ENCODE measurements at regions not wholly inside any gene's neighbourhood (a gene's known extent, or its start where the extent isn't known, plus 50 kb on each side); places are given as distances from the start of the nearest gene placed in this dataset.

DNA sequence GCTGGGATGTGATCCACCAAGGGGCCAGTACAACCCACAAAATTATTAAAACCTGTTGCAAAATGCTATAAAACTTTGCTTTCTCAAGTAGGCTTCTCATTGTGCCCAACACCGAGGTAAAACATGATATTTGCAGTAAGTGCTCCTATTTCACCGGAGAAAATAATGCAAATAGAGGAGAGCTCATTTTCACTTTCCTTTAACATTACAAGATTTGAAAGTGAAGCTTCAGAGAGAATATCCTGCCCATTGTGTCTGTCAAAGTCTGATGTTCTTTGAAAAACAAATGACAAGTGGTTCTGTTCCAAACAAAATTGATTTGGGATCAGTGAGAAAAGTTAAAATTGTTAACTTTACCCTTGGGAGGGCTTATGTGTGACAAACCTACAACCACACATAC is 287.1 kb downstream of the KCNN2 start:
- DNase-seq, result no peak
- no peak overlapping the region for H3K9ac ChIP-seq (ENCODE audit: low read length)
- no peaks in the 10 kb centered on the region for H3K9me3 ChIP-seq (replicated peaks; ENCODE audit: insufficient read depth, low read length)
- no peak overlapping the region for H3K4me3 ChIP-seq (ENCODE audit: low read length)
- no peak overlapping the region for H2AFZ ChIP-seq (ENCODE audit: low read length)
- no peak overlapping the region for H3K27ac ChIP-seq (ENCODE audit: low read length)
- H3K4me1 ChIP-seq (ENCODE audit: low read length), result no peaks in the 10 kb centered on the region
- no peaks in the 10 kb centered on the region for H3K27me3 ChIP-seq (replicated peaks; ENCODE audit: insufficient read depth, low read length)
- H3K9me2 ChIP-seq (replicated peaks; ENCODE audit: insufficient read depth, low read length), result no peaks in the 10 kb centered on the region
- no peaks in the 10 kb centered on the region for H3K79me2 ChIP-seq (ENCODE audit: low read length)
- H3K36me3 ChIP-seq (replicated peaks; ENCODE audit: insufficient read depth, low read length), result no peaks in the 10 kb centered on the region; the same call in 1 of the 2 replicates
- no peaks in the 10 kb centered on the region for H4K20me1 ChIP-seq (ENCODE audit: insufficient read depth, low read length)
- TF ChIP-seq EZH2phosphoT487 (IDR thresholded peaks at IDR 0.05; ENCODE audit: low read length), result no peak
- TF ChIP-seq, protein P1, sequence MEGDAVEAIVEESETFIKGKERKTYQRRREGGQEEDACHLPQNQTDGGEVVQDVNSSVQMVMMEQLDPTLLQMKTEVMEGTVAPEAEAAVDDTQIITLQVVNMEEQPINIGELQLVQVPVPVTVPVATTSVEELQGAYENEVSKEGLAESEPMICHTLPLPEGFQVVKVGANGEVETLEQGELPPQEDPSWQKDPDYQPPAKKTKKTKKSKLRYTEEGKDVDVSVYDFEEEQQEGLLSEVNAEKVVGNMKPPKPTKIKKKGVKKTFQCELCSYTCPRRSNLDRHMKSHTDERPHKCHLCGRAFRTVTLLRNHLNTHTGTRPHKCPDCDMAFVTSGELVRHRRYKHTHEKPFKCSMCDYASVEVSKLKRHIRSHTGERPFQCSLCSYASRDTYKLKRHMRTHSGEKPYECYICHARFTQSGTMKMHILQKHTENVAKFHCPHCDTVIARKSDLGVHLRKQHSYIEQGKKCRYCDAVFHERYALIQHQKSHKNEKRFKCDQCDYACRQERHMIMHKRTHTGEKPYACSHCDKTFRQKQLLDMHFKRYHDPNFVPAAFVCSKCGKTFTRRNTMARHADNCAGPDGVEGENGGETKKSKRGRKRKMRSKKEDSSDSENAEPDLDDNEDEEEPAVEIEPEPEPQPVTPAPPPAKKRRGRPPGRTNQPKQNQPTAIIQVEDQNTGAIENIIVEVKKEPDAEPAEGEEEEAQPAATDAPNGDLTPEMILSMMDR (IDR thresholded peaks at IDR 0.05; ENCODE audit: low read length), result no peak
- TF ChIP-seq EZH2 (optimal IDR thresholded peaks at IDR 0.05; ENCODE audit: low read depth, low read length), result no peak
- no peak overlapping the region for H3K4me2 ChIP-seq (ENCODE audit: low read depth, low read length)
- H3F3A ChIP-seq (ENCODE audit: insufficient read depth, low read length), result no peaks in the 10 kb centered on the region

DNA sequence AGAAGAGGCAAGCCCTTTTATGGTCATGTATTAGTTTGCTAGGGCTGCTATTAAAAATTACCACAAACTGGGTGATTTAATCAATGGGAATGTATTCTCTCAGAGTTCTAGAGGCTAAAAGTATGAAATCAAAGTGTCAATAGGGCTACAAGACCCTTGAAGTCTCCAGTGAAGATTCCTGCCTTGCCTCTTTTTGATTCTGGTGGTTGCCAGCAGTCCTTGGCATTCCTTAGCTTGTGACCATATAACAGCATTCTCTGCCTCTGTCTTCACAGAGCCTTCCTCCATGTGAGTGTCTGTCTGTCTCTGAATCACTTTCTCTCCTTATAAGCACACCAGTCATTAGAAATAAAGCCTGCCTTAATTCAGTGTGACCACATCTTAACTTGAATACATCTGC is 282.7 kb downstream of the KCNN2 start:
- TF ChIP-seq EZH2phosphoT487 (IDR thresholded peaks at IDR 0.05; ENCODE audit: low read length), result no peak
- no peak for TF ChIP-seq EZH2 (optimal IDR thresholded peaks at IDR 0.05; ENCODE audit: low read depth, low read length)
- TF ChIP-seq, protein P1 (IDR thresholded peaks at IDR 0.05; ENCODE audit: low read length), result no peak
- Histone ChIP-seq H3K9ac (ENCODE audit: low read length) (no peak overlapping the region), H3K4me3 (ENCODE audit: low read length) (no peak overlapping the region), H3K79me2 (ENCODE audit: low read length) (no peaks in the 10 kb centered on the region), H3K9me3 (replicated peaks; ENCODE audit: insufficient read depth, low read length) (no peaks in the 10 kb centered on the region), H3K9me2 (replicated peaks; ENCODE audit: insufficient read depth, low read length) (no peaks in the 10 kb centered on the region), H3K36me3 (replicated peaks; ENCODE audit: insufficient read depth, low read length) (no peaks in the 10 kb centered on the region), H3K4me1 (ENCODE audit: low read length) (no peaks in the 10 kb centered on the region), H2AFZ (ENCODE audit: low read length) (no peak overlapping the region), H3F3A (ENCODE audit: insufficient read depth, low read length) (no peaks in the 10 kb centered on the region), H4K20me1 (ENCODE audit: insufficient read depth, low read length) (no peaks in the 10 kb centered on the region), H3K4me2 (ENCODE audit: low read depth, low read length) (no peak overlapping the region), H3K27me3 (replicated peaks; ENCODE audit: insufficient read depth, low read length) (no peaks in the 10 kb centered on the region), H3K27ac (ENCODE audit: low read length) (no peak overlapping the region)
- no peak for DNase-seq

DNA sequence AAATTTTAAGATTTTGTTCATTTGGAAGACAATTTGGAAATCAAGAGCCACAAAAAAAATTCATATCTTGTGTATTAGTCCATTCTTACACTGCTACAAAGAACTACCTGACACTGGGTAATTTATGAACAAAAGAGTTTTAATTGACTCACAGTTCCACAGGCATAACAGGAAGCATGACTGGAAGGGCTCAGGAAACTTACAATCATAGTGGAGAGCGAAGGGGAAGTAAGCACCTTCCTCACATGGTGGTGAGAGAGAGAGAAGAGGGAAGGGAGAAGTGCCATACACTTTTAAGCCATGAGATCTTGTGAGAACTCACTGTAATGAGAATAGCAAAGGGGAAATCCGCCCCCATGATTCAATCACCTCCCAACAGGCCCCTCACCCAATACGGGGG is 274.4 kb downstream of the KCNN2 start:
- no peaks in the 10 kb centered on the region for H3K79me2 ChIP-seq (ENCODE audit: low read length)
- H3K9me2 ChIP-seq (replicated peaks; ENCODE audit: insufficient read depth, low read length), result no peaks in the 10 kb centered on the region
- no peaks in the 10 kb centered on the region for H3K9me3 ChIP-seq (replicated peaks; ENCODE audit: insufficient read depth, low read length)
- no peak for TF ChIP-seq EZH2phosphoT487 (IDR thresholded peaks at IDR 0.05; ENCODE audit: low read length)
- no peak for TF ChIP-seq EZH2 (optimal IDR thresholded peaks at IDR 0.05; ENCODE audit: low read depth, low read length)
- TF ChIP-seq, protein P1 (IDR thresholded peaks at IDR 0.05; ENCODE audit: low read length), result no peak
- DNase-seq, result no peak
- no peak overlapping the region for H3K4me3 ChIP-seq (ENCODE audit: low read length)
- H3F3A ChIP-seq (ENCODE audit: insufficient read depth, low read length), result no peaks in the 10 kb centered on the region
- no peak overlapping the region for H3K27ac ChIP-seq (ENCODE audit: low read length)
- H3K36me3 ChIP-seq (replicated peaks; ENCODE audit: insufficient read depth, low read length), result no peaks in the 10 kb centered on the region
- no peak overlapping the region for H3K4me2 ChIP-seq (ENCODE audit: low read depth, low read length)
- H3K4me1 ChIP-seq (ENCODE audit: low read length), result no peaks in the 10 kb centered on the region
- H4K20me1 ChIP-seq (ENCODE audit: insufficient read depth, low read length), result no peaks in the 10 kb centered on the region
- H3K9ac ChIP-seq (ENCODE audit: low read length), result no peak overlapping the region
- H3K27me3 ChIP-seq (replicated peaks; ENCODE audit: insufficient read depth, low read length), result no peaks in the 10 kb centered on the region
- H2AFZ ChIP-seq (ENCODE audit: low read length), result no peak overlapping the region
